ENCODE measurements at regions not wholly inside any gene's neighbourhood (a gene's known extent, or its start where the extent isn't known, plus 50 kb on each side); places are given as distances from the start of the nearest gene placed in this dataset.

DNA sequence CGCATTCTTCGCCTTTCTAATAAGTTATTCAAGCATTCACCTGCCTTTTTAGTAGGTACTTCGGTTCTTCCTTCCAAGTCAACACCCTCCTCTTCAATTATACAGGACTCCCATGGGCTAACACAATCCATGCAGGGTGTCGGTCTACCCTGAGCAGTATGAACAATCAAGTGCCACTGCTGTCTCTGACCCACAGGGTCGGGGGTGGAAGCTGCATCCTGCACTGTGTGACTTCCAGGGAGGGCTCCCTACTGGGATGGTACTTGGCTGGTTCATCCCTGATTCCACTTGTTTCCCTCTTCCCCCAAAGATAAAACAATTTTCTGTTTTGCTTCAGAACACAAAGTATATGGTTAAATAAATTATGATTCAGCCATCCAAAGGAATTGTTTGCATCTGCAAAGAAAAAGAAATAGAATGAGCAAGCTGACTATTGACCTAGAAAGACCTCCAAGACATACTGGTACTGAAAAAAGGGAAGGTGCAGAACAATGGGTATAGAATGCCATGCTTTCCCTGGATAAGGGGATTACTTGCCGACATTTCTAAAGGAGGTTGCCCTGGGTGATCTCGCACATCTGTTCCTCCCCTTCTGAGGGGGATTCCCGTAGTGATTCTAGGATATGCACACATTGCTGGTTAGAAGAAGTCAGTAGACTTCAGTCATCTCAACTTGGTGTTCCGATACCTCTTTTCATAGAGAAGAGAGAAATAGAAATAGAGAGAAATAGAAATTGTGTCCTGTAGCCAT lies 89.1 kb upstream of the AGR3 start:
- TF ChIP-seq, protein P1, sequence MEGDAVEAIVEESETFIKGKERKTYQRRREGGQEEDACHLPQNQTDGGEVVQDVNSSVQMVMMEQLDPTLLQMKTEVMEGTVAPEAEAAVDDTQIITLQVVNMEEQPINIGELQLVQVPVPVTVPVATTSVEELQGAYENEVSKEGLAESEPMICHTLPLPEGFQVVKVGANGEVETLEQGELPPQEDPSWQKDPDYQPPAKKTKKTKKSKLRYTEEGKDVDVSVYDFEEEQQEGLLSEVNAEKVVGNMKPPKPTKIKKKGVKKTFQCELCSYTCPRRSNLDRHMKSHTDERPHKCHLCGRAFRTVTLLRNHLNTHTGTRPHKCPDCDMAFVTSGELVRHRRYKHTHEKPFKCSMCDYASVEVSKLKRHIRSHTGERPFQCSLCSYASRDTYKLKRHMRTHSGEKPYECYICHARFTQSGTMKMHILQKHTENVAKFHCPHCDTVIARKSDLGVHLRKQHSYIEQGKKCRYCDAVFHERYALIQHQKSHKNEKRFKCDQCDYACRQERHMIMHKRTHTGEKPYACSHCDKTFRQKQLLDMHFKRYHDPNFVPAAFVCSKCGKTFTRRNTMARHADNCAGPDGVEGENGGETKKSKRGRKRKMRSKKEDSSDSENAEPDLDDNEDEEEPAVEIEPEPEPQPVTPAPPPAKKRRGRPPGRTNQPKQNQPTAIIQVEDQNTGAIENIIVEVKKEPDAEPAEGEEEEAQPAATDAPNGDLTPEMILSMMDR (conservative IDR thresholded peaks at IDR 0.05 in 1 of 2, IDR thresholded peaks at IDR 0.05 in 1 of 2; ENCODE audit: low read depth in 1 of 2, low read length in 2 of 2): no peak
- no peak for TF ChIP-seq EZH2 (IDR thresholded peaks at IDR 0.05; ENCODE audit: low read length, missing control alignments)

All from fibroblast of lung (primary cell).